ENCODE measurements at regions not wholly inside any gene's neighbourhood (a gene's known extent, or its start where the extent isn't known, plus 50 kb on each side); places are given as distances from the start of the nearest gene placed in this dataset.

DNA sequence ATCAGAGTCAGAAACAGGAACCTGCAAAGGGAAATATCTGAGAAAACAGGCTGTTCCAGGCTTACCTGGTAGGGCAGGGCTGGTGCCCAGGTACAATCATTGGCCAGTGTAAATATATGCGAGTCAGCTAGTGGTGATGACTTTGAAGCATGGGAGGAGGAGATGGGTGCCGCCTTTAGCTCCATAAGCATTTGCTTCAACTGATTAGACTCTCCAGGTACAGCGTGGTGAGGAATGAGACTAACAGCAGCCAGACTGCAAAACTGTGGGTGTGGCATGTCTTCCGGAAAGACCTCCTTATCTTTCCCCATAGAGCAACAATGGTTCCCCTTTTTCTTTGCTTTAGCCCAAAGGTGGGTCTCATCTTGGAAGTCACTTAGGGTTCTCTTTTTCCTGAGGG, 137.2 kb downstream of the LRIG2 start:
- TF ChIP-seq TARDBP (IDR thresholded peaks at IDR 0.05), result no peak
- TF ChIP-seq SUZ12 (IDR thresholded peaks at IDR 0.05), result no peak

All from HEK293T (cell line).